ENCODE measurements at regions not wholly inside any gene's neighbourhood (a gene's known extent, or its start where the extent isn't known, plus 50 kb on each side); places are given as distances from the start of the nearest gene placed in this dataset.
"Not testable (repeated sequence)": the region's sequence is repeated elsewhere in the genome, so short reads cannot be mapped to it uniquely, and the experiment has no call there.

DNA sequence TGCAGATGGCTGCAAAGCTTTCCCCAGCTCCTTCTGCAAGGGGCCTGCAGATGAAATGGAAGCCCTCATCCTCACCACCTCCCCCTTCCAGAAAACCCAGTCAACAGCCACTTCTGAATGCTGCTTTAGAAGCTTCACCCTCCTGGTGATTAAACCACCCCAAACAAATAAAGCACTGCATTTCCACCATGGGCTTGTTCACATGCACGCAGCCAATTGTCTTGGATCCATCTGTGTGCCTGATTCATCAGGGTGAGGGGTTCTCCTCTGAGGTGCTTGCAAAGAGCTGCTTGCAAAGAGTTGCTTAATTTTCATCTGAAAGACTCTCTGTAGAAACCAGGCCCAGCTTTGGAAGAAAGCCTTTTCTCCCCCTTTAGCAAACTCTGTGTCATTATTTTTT lies 184.0 kb upstream of the OSBPL11 start:
- not testable (repeated sequence) for TF ChIP-seq ZSCAN29 (IDR thresholded peaks at IDR 0.05); YY1 (IDR thresholded peaks at IDR 0.05; ENCODE audit: borderline replicate concordance in 1 of 3, control insufficient read depth in 1 of 3, extremely low read depth in 1 of 3, insufficient read depth in 3 of 3, insufficient read length in 1 of 3, insufficient replicate concordance in 2 of 3, low read depth in 1 of 3, low read length in 2 of 3); BHLHE40 (IDR thresholded peaks at IDR 0.05; ENCODE audit: low read length); ADNP (tag; IDR thresholded peaks at IDR 0.05); EGR1 (conservative IDR thresholded peaks at IDR 0.05); HDAC1 (IDR thresholded peaks at IDR 0.05); EZH2 (IDR thresholded peaks at IDR 0.05; ENCODE audit: borderline replicate concordance, low read depth, low read length); RAD21 (CRISPR knock-in tag; conservative IDR thresholded peaks at IDR 0.05 in 1 of 2, IDR thresholded peaks at IDR 0.05 in 1 of 2); CTCF (IDR thresholded peaks at IDR 0.05 in 2 of 3, conservative IDR thresholded peaks at IDR 0.05 in 1 of 3; ENCODE audit: insufficient read depth in 2 of 3, low read depth in 1 of 3, low read length in 3 of 3); CBFB (CRISPR knock-in tag; IDR thresholded peaks at IDR 0.05)
- TF ChIP-seq, protein P1, sequence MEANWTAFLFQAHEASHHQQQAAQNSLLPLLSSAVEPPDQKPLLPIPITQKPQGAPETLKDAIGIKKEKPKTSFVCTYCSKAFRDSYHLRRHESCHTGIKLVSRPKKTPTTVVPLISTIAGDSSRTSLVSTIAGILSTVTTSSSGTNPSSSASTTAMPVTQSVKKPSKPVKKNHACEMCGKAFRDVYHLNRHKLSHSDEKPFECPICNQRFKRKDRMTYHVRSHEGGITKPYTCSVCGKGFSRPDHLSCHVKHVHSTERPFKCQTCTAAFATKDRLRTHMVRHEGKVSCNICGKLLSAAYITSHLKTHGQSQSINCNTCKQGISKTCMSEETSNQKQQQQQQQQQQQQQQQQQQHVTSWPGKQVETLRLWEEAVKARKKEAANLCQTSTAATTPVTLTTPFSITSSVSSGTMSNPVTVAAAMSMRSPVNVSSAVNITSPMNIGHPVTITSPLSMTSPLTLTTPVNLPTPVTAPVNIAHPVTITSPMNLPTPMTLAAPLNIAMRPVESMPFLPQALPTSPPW (CRISPR knock-in tag; IDR thresholded peaks at IDR 0.05), result not testable (repeated sequence)

Data from K562 (cell line).